Osteoblast (primary cell): ENCODE measurements at regions not wholly inside any gene's neighbourhood (a gene's known extent, or its start where the extent isn't known, plus 50 kb on each side); places are given as distances from the start of the nearest gene placed in this dataset.

Experiments used
- DNase-seq: peaks from one replicate; pipeline ENCODE4 v3.0.0; 2011; ENCODE audit warnings: low spot score, mixed read lengths; ENCODE audit not compliant: insufficient read length; ENCODE audit errors: missing footprints
- H2AFZ ChIP-seq: 2 replicates; pipeline ENCODE4 v1.6.0; 2011; ENCODE audit warnings: mild to moderate bottlenecking, low read length
- H3K27ac ChIP-seq: 2 replicates; pipeline ENCODE4 v1.5.1; 2011; ENCODE audit warnings: mild to moderate bottlenecking, low read depth, low read length, moderate library complexity
- H3K27me3 ChIP-seq: 2 replicates; pipeline ENCODE4 v1.6.0; 2012; ENCODE audit warnings: mild to moderate bottlenecking, control low read depth, inconsistent platforms, low read length, moderate library complexity; ENCODE audit not compliant: insufficient read depth
- H3K36me3 ChIP-seq: 2 replicates; pipeline ENCODE4 v1.5.1; 2011; ENCODE audit warnings: mild to moderate bottlenecking, low read length, control low read depth, moderate library complexity; ENCODE audit not compliant: insufficient read depth
- H3K4me1 ChIP-seq: 2 replicates; pipeline ENCODE4 v1.5.1; 2011; ENCODE audit warnings: mild to moderate bottlenecking, low read length, control low read depth, moderate library complexity; ENCODE audit not compliant: insufficient read depth
- H3K4me2 ChIP-seq: 2 replicates; pipeline ENCODE4 v1.6.0; 2011; ENCODE audit warnings: mild to moderate bottlenecking, low read length; ENCODE audit not compliant: insufficient read depth
- H3K4me3 ChIP-seq: fragments of 200-600 bp; sonication (generic); 3 replicates; pipeline ENCODE4 v1.5.1; 2012; ENCODE audit warnings: mild to moderate bottlenecking, low read length, inconsistent platforms; ENCODE audit not compliant: insufficient read depth
- H3K79me2 ChIP-seq: 2 replicates; pipeline ENCODE4 v1.6.0; 2012; ENCODE audit warnings: mild to moderate bottlenecking, low read length, control low read depth, inconsistent platforms; ENCODE audit not compliant: insufficient read depth
- H3K9me3 ChIP-seq: 2 replicates; pipeline ENCODE4 v1.5.1; 2011; ENCODE audit warnings: low read depth, low read length, control low read depth
- H4K20me1 ChIP-seq: 2 replicates; pipeline ENCODE4 v1.6.0; 2012; ENCODE audit warnings: mild to moderate bottlenecking, low read length, control low read depth; ENCODE audit not compliant: insufficient read depth
- TF ChIP-seq, protein P1 (sequence below): IDR thresholded peaks from 2 replicates; pipeline ENCODE4 v1.5.1; 2011; ENCODE audit warnings: mild to moderate bottlenecking, low read depth, low read length, moderate library complexity; ENCODE audit errors: extremely low read depth

DNA sequence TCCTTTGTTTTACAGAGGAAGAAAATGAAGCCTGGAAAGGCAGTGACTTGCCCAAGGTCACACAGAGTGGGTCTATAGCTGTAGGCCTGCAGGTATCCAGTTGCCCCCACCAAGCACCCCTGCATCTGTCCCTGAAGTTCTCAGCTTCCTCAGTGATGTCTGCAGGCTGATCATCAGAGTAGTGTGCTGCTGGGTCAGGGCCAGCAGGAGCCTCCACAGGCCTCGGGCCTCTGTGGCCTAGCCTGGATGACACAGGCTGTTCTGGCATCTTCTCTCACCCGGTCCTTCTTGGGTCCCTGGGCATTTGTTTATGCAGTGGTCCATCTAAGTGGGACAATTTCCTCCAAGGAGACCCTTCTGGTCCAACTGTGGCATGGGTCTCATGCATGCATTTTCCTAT, 74.8 kb upstream of the E2F8 start:
- no peak for DNase-seq

DNA sequence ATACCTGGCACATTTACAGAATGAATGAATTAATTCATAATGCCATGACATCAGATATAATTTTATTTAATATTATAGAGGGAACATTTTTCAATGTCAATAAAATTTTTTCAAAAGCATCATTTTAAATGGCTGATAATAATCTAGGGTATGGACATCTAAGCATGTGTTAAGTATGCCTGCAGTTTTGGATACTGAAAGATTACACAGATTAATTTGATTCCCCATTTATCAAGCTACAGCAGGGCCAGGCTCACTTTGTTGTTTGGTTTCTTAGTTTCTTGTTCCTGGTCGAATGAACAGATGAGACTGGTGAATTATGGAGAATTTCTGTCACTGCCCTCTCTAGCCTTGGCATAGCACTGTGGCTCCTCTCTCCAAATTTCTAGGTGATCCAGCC, 72.4 kb upstream of the E2F8 start:
- Histone ChIP-seq H3K9me3 (no peaks in the 10 kb centered on the region), H3K4me1 (no peaks in the 10 kb centered on the region), H3K36me3 (no peaks in the 10 kb centered on the region), H3K4me2 (no peak overlapping the region), H3K4me3 (no peak overlapping the region), H3K27ac (no peak overlapping the region), H3K79me2 (no peaks in the 10 kb centered on the region), H3K27me3 (peaks cover 7% of the 10 kb centered on the region), H4K20me1 (no peaks in the 10 kb centered on the region), H2AFZ (no peak overlapping the region)
- TF ChIP-seq, protein P1, sequence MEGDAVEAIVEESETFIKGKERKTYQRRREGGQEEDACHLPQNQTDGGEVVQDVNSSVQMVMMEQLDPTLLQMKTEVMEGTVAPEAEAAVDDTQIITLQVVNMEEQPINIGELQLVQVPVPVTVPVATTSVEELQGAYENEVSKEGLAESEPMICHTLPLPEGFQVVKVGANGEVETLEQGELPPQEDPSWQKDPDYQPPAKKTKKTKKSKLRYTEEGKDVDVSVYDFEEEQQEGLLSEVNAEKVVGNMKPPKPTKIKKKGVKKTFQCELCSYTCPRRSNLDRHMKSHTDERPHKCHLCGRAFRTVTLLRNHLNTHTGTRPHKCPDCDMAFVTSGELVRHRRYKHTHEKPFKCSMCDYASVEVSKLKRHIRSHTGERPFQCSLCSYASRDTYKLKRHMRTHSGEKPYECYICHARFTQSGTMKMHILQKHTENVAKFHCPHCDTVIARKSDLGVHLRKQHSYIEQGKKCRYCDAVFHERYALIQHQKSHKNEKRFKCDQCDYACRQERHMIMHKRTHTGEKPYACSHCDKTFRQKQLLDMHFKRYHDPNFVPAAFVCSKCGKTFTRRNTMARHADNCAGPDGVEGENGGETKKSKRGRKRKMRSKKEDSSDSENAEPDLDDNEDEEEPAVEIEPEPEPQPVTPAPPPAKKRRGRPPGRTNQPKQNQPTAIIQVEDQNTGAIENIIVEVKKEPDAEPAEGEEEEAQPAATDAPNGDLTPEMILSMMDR = no peak
- no peak for DNase-seq

More for the DNA sequence above, 74.8 kb upstream of the E2F8 start:
- H3K36me3 ChIP-seq = no peaks in the 10 kb centered on the region
- no peaks in the 10 kb centered on the region for H4K20me1 ChIP-seq
- H3K79me2 ChIP-seq = no peaks in the 10 kb centered on the region
- no peak overlapping the region for H3K4me3 ChIP-seq
- H3K27ac ChIP-seq = no peak overlapping the region
- no peak overlapping the region for H2AFZ ChIP-seq
- peaks cover 14% of the 10 kb centered on the region for H3K27me3 ChIP-seq
- no peaks in the 10 kb centered on the region for H3K4me1 ChIP-seq
- TF ChIP-seq, protein P1 = no peak
- H3K9me3 ChIP-seq = no peaks in the 10 kb centered on the region
- no peak overlapping the region for H3K4me2 ChIP-seq

DNA sequence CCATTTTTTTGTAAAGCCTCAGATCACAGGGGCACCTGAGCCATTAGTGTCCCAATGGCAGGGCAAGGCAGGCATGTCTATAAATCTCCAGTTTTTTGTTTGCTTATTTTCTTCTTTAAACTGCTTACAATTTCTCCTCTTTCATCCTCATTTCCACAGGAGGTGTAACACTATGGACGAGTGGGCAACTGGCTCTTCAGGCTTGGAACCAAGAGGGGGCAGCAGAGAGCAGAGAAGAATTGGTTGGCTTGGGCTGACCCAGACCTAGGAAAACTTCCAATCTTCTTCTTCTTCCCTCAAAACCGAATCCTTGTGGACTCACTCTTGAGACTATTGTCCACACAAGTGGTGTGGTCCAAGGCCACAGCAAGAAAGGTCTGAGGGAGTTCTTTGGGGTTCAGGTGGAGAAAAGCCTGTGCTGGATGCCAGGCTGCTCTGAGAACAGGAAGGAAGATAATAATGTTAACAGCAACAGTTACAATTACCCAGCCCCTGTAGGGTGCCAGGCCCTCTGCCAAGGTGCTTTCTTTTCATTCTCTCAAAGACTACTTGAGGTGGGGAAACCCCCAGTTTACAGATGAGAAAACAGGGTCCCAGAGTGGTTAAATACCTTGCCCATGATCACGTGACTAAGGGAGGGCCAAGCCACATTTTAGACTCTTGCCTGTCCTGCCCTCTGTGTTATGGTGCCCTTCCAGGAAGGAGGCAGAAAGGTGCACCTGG, 70.7 kb upstream of the E2F8 start:
- no peak overlapping the region for H3K4me3 ChIP-seq
- H4K20me1 ChIP-seq = no peaks in the 10 kb centered on the region
- no peak overlapping the region for H3K27ac ChIP-seq
- no peak overlapping the region for H2AFZ ChIP-seq
- no peak overlapping the region for H3K4me2 ChIP-seq
- H3K36me3 ChIP-seq = no peaks in the 10 kb centered on the region
- DNase-seq = peak; percentile 94
- no peaks in the 10 kb centered on the region for H3K79me2 ChIP-seq
- H3K27me3 ChIP-seq = peaks cover 13% of the 10 kb centered on the region
- H3K9me3 ChIP-seq = no peaks in the 10 kb centered on the region
- H3K4me1 ChIP-seq = no peaks in the 10 kb centered on the region
- TF ChIP-seq, protein P1 = peak; percentile 94

DNA sequence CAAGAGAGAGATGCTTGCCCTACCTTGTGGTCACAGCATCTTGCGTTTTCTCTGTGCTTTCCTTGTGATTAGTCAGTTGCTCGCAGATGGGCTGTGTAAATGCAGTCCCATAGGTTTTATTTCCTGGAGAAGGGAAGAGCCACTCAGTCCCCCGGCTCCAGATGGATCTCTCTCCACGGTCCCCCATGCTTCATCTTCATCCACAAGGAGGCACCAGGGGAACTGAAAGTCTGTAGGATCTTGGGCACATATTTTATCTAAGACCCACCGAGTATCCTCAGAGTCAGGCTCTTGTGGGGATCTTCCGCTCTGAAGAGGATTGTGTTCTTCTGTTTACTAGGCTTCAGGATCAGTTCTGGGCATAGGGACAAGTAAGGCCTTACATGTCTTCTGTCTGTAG, 66.8 kb upstream of the E2F8 start:
- Histone ChIP-seq H3K4me2 (no peak overlapping the region), H3K4me3 (no peak overlapping the region), H3K36me3 (no peaks in the 10 kb centered on the region), H3K4me1 (no peaks in the 10 kb centered on the region), H3K79me2 (no peaks in the 10 kb centered on the region), H4K20me1 (no peaks in the 10 kb centered on the region), H2AFZ (no peak overlapping the region), H3K27me3 (peaks cover 38% of the 10 kb centered on the region), H3K9me3 (no peaks in the 10 kb centered on the region), H3K27ac (no peak overlapping the region)
- DNase-seq = no peak
- TF ChIP-seq, protein P1 = no peak
